ENCODE measurements at regions not wholly inside any gene's neighbourhood (a gene's known extent, or its start where the extent isn't known, plus 50 kb on each side); places are given as distances from the start of the nearest gene placed in this dataset.

GRCh38 chr4:182010876-182011275 is 232.3 kb upstream of the TENM3 start:
- DNase-seq (ENCODE audit: low read depth): no peak

GRCh38 chr4:182014164-182014563 is 229.0 kb upstream of the TENM3 start:
- DNase-seq (ENCODE audit: low read depth): no peak

GRCh38 chr4:182015014-182015413 is 228.2 kb upstream of the TENM3 start:
- DNase-seq (ENCODE audit: low read depth): no peak

- no peak for DNase-seq (ENCODE audit: low read depth)
Observed at GRCh38 chr4:182015893-182016292, 227.3 kb upstream of the TENM3 start.

GRCh38 chr4:182017038-182017437 is 226.2 kb upstream of the TENM3 start:
- no peak for DNase-seq (ENCODE audit: low read depth)

- DNase-seq (ENCODE audit: low read depth): no peak
Observed at GRCh38 chr4:182018691-182019090, 224.5 kb upstream of the TENM3 start.

- DNase-seq (ENCODE audit: low read depth): no peak
Observed at GRCh38 chr4:182019148-182019652, 224.0 kb upstream of the TENM3 start.

GRCh38 chr4:182022909-182023308 is 220.3 kb upstream of the TENM3 start:
- no peak for DNase-seq (ENCODE audit: low read depth)

- no peak for DNase-seq (ENCODE audit: low read depth)
Observed at GRCh38 chr4:182023469-182023868, 219.7 kb upstream of the TENM3 start.

- no peak for DNase-seq (ENCODE audit: low read depth)
Observed at GRCh38 chr4:182042945-182043344, 200.3 kb upstream of the TENM3 start.

GRCh38 chr4:182048871-182049270 is 194.3 kb upstream of the TENM3 start:
- DNase-seq (ENCODE audit: low read depth): no peak

GRCh38 chr4:182056866-182057265 is 186.3 kb upstream of the TENM3 start:
- no peak for DNase-seq (ENCODE audit: low read depth)

GRCh38 chr4:182062458-182062857 is 180.7 kb upstream of the TENM3 start:
- DNase-seq (ENCODE audit: low read depth): no peak

- no peak for DNase-seq (ENCODE audit: low read depth)
Observed at GRCh38 chr4:182062936-182063335, 180.3 kb upstream of the TENM3 start.

GRCh38 chr4:182063651-182064050 is 179.6 kb upstream of the TENM3 start:
- no peak for DNase-seq (ENCODE audit: low read depth)

- no peak for DNase-seq (ENCODE audit: low read depth)
Observed at GRCh38 chr4:182065255-182065654, 177.9 kb upstream of the TENM3 start.

GRCh38 chr4:182066037-182066436 is 177.2 kb upstream of the TENM3 start:
- DNase-seq (ENCODE audit: low read depth): no peak

- DNase-seq (ENCODE audit: low read depth): no peak
Observed at GRCh38 chr4:182067828-182068227, 175.4 kb upstream of the TENM3 start.

GRCh38 chr4:182068920-182069319 is 174.3 kb upstream of the TENM3 start:
- no peak for DNase-seq (ENCODE audit: low read depth)

GRCh38 chr4:182073278-182073677 is 169.9 kb upstream of the TENM3 start:
- no peak for DNase-seq (ENCODE audit: low read depth)

- no peak for DNase-seq (ENCODE audit: low read depth)
Observed at GRCh38 chr4:182074139-182074538, 169.1 kb upstream of the TENM3 start.

- no peak for DNase-seq (ENCODE audit: low read depth)
Observed at GRCh38 chr4:182074810-182075209, 168.4 kb upstream of the TENM3 start.

- no peak for DNase-seq (ENCODE audit: low read depth)
Observed at GRCh38 chr4:182082910-182083309, 160.3 kb upstream of the TENM3 start.

- no peak for DNase-seq (ENCODE audit: low read depth)
Observed at GRCh38 chr4:182083671-182084410, 159.4 kb upstream of the TENM3 start.
